ENCODE measurements at regions not wholly inside any gene's neighbourhood (a gene's known extent, or its start where the extent isn't known, plus 50 kb on each side); places are given as distances from the start of the nearest gene placed in this dataset.

DNA sequence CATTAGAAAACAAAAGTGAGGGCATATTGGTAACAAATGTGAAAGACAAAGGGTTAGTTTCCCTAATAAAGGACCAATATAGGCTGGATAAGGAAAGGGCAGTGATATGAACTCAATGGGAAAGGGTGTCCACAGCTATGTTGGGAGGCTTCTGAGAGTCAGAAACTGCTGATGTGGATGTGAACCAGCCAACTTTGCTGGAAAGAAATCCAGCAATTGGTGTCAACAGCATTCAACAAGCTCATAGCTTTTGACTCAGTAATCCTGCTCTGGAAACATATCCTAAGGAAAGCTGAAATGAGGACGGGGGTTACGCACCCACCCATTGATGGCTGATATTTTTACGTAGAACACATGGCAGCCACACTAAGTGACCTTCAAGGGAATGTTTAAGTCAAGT, 63.7 kb downstream of the ARL4C start:
- TF ChIP-seq, protein P1, sequence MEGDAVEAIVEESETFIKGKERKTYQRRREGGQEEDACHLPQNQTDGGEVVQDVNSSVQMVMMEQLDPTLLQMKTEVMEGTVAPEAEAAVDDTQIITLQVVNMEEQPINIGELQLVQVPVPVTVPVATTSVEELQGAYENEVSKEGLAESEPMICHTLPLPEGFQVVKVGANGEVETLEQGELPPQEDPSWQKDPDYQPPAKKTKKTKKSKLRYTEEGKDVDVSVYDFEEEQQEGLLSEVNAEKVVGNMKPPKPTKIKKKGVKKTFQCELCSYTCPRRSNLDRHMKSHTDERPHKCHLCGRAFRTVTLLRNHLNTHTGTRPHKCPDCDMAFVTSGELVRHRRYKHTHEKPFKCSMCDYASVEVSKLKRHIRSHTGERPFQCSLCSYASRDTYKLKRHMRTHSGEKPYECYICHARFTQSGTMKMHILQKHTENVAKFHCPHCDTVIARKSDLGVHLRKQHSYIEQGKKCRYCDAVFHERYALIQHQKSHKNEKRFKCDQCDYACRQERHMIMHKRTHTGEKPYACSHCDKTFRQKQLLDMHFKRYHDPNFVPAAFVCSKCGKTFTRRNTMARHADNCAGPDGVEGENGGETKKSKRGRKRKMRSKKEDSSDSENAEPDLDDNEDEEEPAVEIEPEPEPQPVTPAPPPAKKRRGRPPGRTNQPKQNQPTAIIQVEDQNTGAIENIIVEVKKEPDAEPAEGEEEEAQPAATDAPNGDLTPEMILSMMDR (IDR thresholded peaks at IDR 0.05), result no peak
- no peak for TF ChIP-seq POLR2A (IDR thresholded peaks at IDR 0.05)

Measured in thyroid gland (tissue), 4 donors.